Erythroblast (primary cell): ENCODE measurements at regions not wholly inside any gene's neighbourhood (a gene's known extent, or its start where the extent isn't known, plus 50 kb on each side); places are given as distances from the start of the nearest gene placed in this dataset.

Source experiments
- GATA1 ChIP-seq: IDR thresholded peaks from 2 replicates; pipeline ENCODE4 v1.6.1; 2011; ENCODE audit warnings: low read depth, mild to moderate bottlenecking, control low read depth, low read length, moderate library complexity
- POLR2A ChIP-seq: IDR thresholded peaks from 2 replicates; pipeline ENCODE4 v1.6.1; 2011; ENCODE audit warnings: mild to moderate bottlenecking, low read length

DNA sequence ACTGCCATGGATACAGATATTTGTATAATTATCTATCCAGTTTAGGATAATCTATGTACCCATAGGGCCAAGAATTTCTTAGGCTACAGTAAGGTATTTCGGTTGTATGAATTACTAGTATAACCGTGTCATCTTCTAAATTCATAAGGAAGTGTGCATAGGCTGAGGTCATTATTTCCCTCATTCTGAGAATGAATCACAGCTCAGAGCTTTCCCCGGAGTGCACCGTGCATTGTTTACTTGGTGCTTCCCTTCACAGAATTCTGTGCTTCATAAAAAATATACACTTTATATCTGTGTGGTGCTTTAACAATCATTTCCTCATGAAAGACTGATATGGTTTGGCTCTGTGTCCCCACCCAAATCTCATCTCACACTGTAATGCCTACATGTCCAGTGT is 514.1 kb downstream of the ETNK1 start:
- TF ChIP-seq POLR2A = no peak
- TF ChIP-seq GATA1 = no peak
